NCI-H2029 (cell line): ENCODE measurements at regions not wholly inside any gene's neighbourhood (a gene's known extent, or its start where the extent isn't known, plus 50 kb on each side); places are given as distances from the start of the nearest gene placed in this dataset.

Experiments
- DNase-seq: peaks from one replicate; lab custom pipeline; 2025; lab: John Stamatoyannopoulos, UW

- no peak for DNase-seq
These were observed 376.6 kb downstream of the PDGFC start for GRCh38 chr4:156595041-156595440.

DNA sequence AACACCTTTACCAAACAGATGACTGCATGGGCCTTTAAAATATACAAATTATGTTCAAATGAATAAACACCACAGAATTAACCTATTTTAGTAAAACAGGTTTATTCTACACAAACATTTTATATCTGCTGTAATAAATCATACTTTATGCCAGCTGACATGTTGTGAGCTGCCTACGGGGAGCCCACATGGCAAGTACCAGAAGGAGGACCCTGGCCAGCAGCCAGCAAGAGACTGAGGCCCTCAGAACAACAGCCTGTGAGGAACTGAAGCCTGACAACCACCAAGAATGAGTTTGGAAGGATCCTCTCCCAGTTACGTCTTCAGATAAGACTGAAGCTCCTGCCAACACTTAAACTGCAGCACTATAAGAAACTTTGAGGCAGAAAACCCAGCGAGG is 377.0 kb downstream of the PDGFC start:
- DNase-seq: peak; percentile 26

DNA sequence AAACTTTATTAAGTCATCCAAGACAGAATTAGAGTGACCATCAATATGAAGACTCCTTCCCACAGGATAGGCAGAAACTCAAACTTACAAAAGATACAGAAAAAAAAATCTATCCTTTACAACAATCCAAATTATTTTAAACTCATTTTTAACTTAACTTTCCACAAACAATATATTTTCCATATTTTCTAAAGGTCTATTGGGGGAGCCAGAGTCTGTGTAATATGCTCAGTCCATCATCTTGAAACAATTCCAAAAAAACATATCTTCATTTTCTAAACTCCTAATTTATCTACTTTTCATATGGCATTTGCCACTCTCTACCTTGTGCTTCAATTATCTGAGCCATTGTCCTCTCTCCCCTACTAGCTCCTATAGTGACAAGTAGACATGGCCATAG is 378.1 kb downstream of the PDGFC start:
- no peak for DNase-seq

DNA sequence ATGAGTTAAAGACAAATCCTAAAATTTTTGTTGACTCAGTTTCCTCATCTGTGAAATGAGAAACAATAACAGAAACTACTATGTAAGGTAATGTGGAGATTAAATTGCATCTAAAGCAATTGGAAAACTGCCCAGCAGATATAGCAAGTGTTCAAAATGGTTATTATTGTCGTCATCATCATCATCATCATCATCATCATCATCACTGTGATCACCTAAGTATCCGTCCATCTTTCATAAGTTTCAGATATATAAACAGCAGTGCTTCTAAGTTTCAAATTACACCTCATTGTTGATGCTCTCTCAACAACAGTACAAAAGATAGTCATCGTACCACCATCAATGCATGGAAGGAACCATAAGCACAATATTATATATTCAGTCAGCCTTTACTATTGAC is 379.9 kb downstream of the PDGFC start:
- DNase-seq: no peak

DNA sequence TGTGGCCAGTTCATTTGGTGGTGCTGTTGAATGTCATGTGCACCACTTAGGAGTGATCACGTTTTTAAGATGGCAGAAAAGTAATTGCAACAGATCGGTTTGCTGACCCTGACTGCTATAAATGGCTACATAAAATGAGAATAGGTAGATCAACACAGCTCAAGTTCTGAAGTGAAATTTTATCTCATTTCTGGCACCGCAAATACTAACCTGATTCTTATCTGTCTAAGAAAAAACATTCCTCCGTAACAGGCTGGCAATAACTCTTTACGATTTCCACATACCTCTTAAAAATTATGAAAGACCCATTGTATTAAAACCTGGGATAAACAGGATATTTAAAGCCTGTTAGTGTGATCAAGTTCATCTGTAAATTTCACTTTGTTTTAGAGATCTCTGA is 387.5 kb downstream of the PDGFC start:
- no peak for DNase-seq

GRCh38 chr4:156583265-156583664 is 388.3 kb downstream of the PDGFC start:
- no peak for DNase-seq

- peak; percentile 29 for DNase-seq
These were observed 390.1 kb downstream of the PDGFC start for GRCh38 chr4:156581282-156582063.

DNA sequence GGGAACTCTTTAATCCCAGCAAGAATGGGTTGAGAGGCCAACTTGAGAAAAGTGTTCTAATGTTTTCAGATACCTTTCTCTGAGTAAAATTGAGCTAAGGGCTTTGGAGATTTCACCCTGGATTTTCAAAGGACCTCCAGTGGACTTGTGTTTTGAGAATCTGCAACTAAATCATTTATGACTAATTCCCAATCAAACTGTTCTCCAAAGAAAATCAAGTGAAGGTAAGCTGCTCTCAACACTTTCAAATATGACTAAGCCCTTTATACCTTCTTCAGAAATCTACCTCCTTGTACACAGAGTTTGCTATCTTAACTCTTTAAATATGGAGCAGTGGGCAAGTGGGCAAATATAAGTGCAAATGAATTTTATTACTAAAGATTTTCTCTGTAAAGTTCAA is 392.9 kb downstream of the PDGFC start:
- DNase-seq: no peak

- DNase-seq: no peak
These were observed 393.6 kb downstream of the PDGFC start for GRCh38 chr4:156578005-156578404.

GRCh38 chr4:156576946-156577345 is 394.7 kb downstream of the PDGFC start:
- DNase-seq: no peak

GRCh38 chr4:156575430-156576073 is 396.0 kb downstream of the PDGFC start:
- no peak for DNase-seq

- no peak for DNase-seq
These were observed 400.5 kb downstream of the PDGFC start for GRCh38 chr4:156571146-156571545.

DNA sequence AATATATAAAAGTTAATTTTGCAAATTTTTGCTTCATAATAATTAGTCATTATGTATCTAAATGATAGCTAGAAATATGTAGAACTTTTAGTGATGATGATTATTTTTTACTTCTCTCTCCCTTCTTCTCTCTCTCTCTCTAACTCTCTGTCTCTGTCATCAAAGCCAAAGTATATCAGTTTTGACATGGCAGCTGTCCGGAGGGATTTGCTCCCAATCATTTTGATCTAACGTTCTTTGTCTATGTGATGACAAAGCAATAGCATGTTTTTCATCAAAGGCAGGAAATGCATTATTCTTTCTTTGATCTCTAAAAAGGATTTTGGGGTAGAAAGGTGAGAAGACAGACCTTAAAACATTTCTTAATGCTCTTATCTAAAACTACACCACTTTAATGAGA is 402.1 kb downstream of the PDGFC start:
- no peak for DNase-seq

- DNase-seq: no peak
These were observed 403.1 kb downstream of the PDGFC start for GRCh38 chr4:156568484-156568883.

DNA sequence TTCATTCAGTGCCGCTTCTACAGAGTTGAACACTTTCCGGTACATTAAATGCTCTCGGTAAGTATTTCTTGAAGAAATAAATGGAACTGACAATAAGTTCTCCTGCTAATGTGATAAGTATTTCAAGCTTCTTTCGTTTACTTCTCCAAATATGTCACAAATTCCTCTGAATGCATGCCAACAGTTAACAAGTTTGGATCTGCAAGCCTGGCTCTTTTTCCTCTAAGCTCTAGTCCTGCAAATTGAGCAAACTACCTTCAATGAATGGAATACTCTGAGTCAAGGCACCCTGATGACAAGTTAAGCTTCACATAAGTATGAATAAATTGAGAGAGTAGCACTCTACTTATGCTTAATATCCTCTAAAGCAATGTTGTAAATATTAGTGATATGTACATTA is 403.6 kb downstream of the PDGFC start:
- no peak for DNase-seq

- no peak for DNase-seq
These were observed 410.9 kb downstream of the PDGFC start for GRCh38 chr4:156560701-156561100.

DNA sequence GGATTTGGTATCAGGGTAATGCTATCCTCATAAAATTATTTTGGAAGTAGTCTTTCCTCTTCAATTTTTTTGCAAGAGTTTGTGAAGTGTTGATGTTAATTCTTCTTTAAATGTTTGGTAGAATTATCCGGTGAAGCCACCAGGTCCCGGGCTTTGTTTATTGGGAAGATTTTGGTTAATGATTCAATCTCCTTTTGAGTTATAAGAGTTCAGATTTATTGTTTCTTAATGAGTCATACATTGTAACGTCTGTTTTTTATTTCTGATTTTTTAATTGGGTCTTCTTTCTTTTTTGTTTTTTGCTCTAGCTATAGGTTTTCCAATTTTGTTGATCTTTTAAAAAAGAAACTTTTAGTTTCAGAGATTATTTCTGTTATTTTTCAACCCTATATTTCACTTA is 412.3 kb downstream of the PDGFC start:
- DNase-seq: no peak

DNA sequence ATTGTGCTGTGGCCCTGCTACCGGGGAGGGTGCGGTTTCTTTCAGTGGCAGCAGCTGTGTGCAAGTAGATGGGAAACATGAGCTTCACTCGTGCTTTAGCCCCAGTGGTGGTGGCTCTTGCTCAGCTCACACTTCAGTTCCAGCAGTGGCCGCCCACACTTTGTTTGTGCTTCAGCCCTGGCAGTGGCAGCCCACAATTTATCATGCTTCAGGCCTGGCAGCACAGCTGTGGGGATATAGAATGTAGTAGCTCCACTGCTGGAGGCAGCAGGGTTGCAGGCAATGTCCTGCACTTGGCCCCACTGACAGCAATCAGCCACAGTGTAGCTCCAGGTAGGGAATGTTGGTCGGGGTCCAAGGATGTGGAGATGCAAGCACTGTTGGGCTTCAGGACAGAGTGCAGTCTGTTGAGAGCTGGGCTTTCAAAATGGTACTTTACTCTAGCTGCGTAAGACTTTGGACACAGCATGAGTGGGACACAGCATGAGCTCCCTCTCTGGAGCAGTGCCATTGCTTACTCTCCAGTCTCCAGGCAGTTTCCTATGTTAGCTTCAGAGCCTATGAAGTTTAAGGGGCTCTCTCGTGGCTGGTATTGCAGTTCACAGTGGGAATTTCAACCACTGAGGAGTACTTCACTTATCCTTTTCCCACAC is 413.1 kb downstream of the PDGFC start:
- DNase-seq: no peak

- no peak for DNase-seq
These were observed 413.7 kb downstream of the PDGFC start for GRCh38 chr4:156557920-156558319.

GRCh38 chr4:156556336-156556735 is 415.3 kb downstream of the PDGFC start:
- no peak for DNase-seq

DNA sequence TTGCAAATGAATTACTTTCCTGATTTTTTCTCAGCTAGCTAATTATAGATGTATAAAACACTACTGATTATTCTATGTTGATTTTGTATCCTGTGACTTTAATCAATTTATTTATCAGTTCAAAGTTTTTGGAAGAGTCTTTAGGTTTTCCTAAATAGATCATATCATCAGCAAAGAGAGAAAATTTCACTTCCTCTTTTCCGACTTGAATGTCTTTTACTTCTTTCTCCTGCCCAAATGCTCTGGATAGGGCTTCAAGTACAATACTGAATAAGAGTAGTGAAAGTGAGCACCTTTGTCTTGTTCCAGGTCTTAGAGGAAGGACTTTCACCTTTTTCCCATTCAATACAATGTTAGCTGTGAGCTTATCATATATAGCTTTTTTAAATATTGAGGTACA is 417.9 kb downstream of the PDGFC start:
- DNase-seq: no peak

- no peak for DNase-seq
These were observed 423.7 kb downstream of the PDGFC start for GRCh38 chr4:156547891-156548290.

DNA sequence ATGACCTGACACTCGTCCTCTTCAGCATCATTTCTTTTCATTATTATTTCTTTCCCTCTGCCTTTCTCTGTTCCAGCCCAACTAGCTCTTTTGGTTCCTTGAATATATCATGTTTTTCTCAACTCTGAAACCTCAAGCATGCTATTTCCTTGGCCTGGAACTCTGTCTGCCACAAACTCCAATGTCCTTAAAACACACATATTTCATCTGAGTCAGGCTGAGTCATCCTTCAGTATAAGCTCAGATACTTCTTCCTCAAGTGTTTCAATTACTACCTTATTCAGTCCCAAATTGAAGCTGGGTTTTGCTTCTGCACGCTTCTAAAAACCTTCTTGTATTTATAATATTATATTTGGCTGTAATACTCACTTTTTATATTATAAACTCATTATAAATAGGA is 424.2 kb downstream of the PDGFC start:
- no peak for DNase-seq
